Astrocyte (in vitro differentiated cells and primary cell): ENCODE measurements at regions not wholly inside any gene's neighbourhood (a gene's known extent, or its start where the extent isn't known, plus 50 kb on each side); places are given as distances from the start of the nearest gene placed in this dataset.

Experiments
- EZH2 ChIP-seq: IDR thresholded peaks from 2 replicates; pipeline ENCODE4 v1.6.1; 2012; ENCODE audit warnings: mild to moderate bottlenecking, low read length, inconsistent platforms; ENCODE audit not compliant: insufficient read depth
- TF ChIP-seq, protein P1 (sequence below): IDR thresholded peaks from 2 replicates; pipeline ENCODE4 v1.5.1; 2011; ENCODE audit warnings: low read depth, mild to moderate bottlenecking, inconsistent platforms, low read length, moderate library complexity; ENCODE audit not compliant: insufficient read depth

DNA sequence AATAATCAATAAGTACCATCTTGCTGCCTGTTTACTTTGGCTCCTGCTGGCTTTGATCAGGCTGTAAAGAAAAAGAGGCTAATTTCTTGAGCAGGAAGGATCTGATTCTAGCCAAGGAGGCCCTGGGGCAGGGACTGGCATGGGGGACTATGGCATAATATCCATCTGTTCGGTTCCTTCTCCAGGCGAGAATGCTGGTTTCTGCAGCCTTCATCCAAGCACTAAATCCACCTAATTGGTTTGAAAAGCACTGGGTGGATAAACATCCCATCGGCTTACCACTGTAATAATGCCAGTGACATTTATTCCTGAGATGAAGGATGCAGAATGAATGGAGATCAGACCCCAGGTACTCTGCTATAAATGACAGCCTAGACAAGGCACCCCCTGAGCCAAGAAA, 180.0 kb upstream of the ASIC2 start:
- TF ChIP-seq, protein P1, sequence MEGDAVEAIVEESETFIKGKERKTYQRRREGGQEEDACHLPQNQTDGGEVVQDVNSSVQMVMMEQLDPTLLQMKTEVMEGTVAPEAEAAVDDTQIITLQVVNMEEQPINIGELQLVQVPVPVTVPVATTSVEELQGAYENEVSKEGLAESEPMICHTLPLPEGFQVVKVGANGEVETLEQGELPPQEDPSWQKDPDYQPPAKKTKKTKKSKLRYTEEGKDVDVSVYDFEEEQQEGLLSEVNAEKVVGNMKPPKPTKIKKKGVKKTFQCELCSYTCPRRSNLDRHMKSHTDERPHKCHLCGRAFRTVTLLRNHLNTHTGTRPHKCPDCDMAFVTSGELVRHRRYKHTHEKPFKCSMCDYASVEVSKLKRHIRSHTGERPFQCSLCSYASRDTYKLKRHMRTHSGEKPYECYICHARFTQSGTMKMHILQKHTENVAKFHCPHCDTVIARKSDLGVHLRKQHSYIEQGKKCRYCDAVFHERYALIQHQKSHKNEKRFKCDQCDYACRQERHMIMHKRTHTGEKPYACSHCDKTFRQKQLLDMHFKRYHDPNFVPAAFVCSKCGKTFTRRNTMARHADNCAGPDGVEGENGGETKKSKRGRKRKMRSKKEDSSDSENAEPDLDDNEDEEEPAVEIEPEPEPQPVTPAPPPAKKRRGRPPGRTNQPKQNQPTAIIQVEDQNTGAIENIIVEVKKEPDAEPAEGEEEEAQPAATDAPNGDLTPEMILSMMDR = no peak
- TF ChIP-seq EZH2 = no peak
